Body of pancreas (tissue), 4 donors: ENCODE measurements at regions not wholly inside any gene's neighbourhood (a gene's known extent, or its start where the extent isn't known, plus 50 kb on each side); places are given as distances from the start of the nearest gene placed in this dataset. TPM values are rescaled to one million over a fixed set of nuclear protein-coding genes. Genes with fewer than 3 reads are reported as not detected.
"Not testable (repeated sequence)": the region's sequence is repeated elsewhere in the genome, so short reads cannot be mapped to it uniquely, and the experiment has no call there.

Experiments
- ATAC-seq: fragments of 150-250 bp; one replicate; pipeline ENCODE4 v1.9.1; 2016
- DNase-seq, 4 donors: peaks; one replicate each; pipeline ENCODE4 v3.0.0-alpha.2; 2019
- H3K27ac ChIP-seq, 4 donors: fragments of 200-600 bp; sonication (generic); 1 replicate in 3 of 4; 2 replicates in 1 of 4; pipeline versions ENCODE4 v1.5.1 to v1.6.1; 2016 to 2019; ENCODE audit warnings: mild to moderate bottlenecking in 1 of 4, mixed read lengths in 1 of 4, moderate library complexity in 1 of 4
- H3K27me3 ChIP-seq, 2 donors: fragments of 200-600 bp; sonication (generic); one replicate each; pipeline ENCODE4 v1.6.0; 2016; ENCODE audit warnings: mild to moderate bottlenecking in 1 of 2
- H3K36me3 ChIP-seq, 2 donors: fragments of 200-600 bp; sonication (generic); replicated peaks in 1 of 2; 2 replicates each; pipeline ENCODE4 v1.5.1; 2016; ENCODE audit warnings: low read depth in 2 of 2; ENCODE audit not compliant: insufficient read depth in 1 of 2
- H3K4me1 ChIP-seq: fragments of 200-600 bp; sonication (generic); one replicate; pipeline ENCODE4 v1.6.0; 2016
- H3K4me3 ChIP-seq, 2 donors: fragments of 200-600 bp; sonication (generic); 1 replicate in 1 of 2; 2 replicates in 1 of 2; pipeline ENCODE4 v1.5.1; 2016 to 2019
- H3K9me3 ChIP-seq, 3 donors: fragments of 200-600 bp; sonication (generic); 1 replicate in 2 of 3; 2 replicates in 1 of 3; pipeline ENCODE4 v1.5.1; 2016
- CTCF ChIP-seq, 7 experiments: fragments of 450-650 bp in 4 of 7; fragments of 200-600 bp in 3 of 7; sonication (generic) in 3 of 7; IDR thresholded peaks; one replicate each; pipeline ENCODE4 v1.5.1; 2016 to 2019; ENCODE audit warnings: antibody characterized with exemption in 7 of 7
- POLR2A ChIP-seq, 3 donors: fragments of 450-650 bp; IDR thresholded peaks; one replicate each; pipeline ENCODE4 v1.6.1; 2016; ENCODE audit warnings: antibody characterized with exemption in 3 of 3, mild to moderate bottlenecking in 2 of 3
- WGBS, 2 donors: methylation state at CpG; one replicate each; pipeline ENCODE4 v1.1.5; 2017; 5-methylcytosine and 5-hydroxymethylcytosine counted together
- intact Hi-C: fragments of 100-400 bp; cut with DNase I; formaldehyde crosslinking; loops from one replicate; pipeline ENCODE4 v1.15.1; 2023
- small RNA-seq: library from RNA; depleted of rRNA; stranded (forward); fragments of <200 nt; gene quantifications from one replicate; pipeline ENCODE3, GENCODE V24; 2016

- intact Hi-C loops, result no loop called here
- WGBS, 2 donors, result 72 to 84% methylated on average over 2 of the region's 2 CpGs
These were observed 100.8 kb downstream of the EHF start for GRCh38 chr11:34721646-34722045.

GRCh38 chr11:34719303-34719848 is 98.5 kb downstream of the EHF start:
- DNase-seq, result no peak
- no peaks in the 10 kb centered on the region for H3K9me3 ChIP-seq
- H3K27me3 ChIP-seq, result no peaks in the 10 kb centered on the region
- H3K36me3 ChIP-seq, result no peaks in the 10 kb centered on the region
- no peak overlapping the region for H3K4me3 ChIP-seq
- 6 to 17% methylated on average over 1 of the region's 1 CpG for WGBS, 2 donors
- intact Hi-C loops, result no loop called here
- H3K27ac ChIP-seq, result no peak overlapping the region
- no peak for ATAC-seq
- TF ChIP-seq CTCF (IDR thresholded peaks at IDR 0.05) (no peak), POLR2A (IDR thresholded peaks at IDR 0.05) (no peak)
- no peaks in the 10 kb centered on the region for H3K4me1 ChIP-seq

More at GRCh38 chr11:34721646-34722045, 100.8 kb downstream of the EHF start:
- no peak for ATAC-seq
- Histone ChIP-seq H3K9me3 (no peaks in the 10 kb centered on the region), H3K4me1 (no peaks in the 10 kb centered on the region), H3K4me3 (no peak overlapping the region), H3K36me3 (no peaks in the 10 kb centered on the region), H3K27ac (no peak overlapping the region), H3K27me3 (no peaks in the 10 kb centered on the region)
- TF ChIP-seq CTCF (IDR thresholded peaks at IDR 0.05), result no peak
- TF ChIP-seq POLR2A (IDR thresholded peaks at IDR 0.05), result no peak
- DNase-seq, result no peak

- ATAC-seq, H3K36me3 ChIP-seq, H3K27ac ChIP-seq, H3K4me1 ChIP-seq, H3K4me3 ChIP-seq, H3K27me3 ChIP-seq, H3K9me3 ChIP-seq, DNase-seq, intact Hi-C loops: not testable (repeated sequence)
These were observed 92.7 kb downstream of the EHF start for GRCh38 chr11:34713631-34714030.

Small RNA genes in the stretch of these regions (small RNA-seq; reads per million reads assigned to genes)
- not detected for gene AL359999.1
